DMS153 treated with DMSO at 0.1 percent for 48 hours (cell line): ENCODE measurements at regions not wholly inside any gene's neighbourhood (a gene's known extent, or its start where the extent isn't known, plus 50 kb on each side); places are given as distances from the start of the nearest gene placed in this dataset.

ENCODE experiments used
- DNase-seq: peaks from one replicate; lab custom pipeline; 2025; ENCODE audit not compliant: unreplicated experiment; lab: John Stamatoyannopoulos, UW

- no peak for DNase-seq
These were observed 65.2 kb downstream of the OTX2 start for GRCh38 chr14:56745097-56745496.

- DNase-seq, result no peak
These were observed 66.3 kb downstream of the OTX2 start for GRCh38 chr14:56744016-56744415.

GRCh38 chr14:56742391-56742878, 67.8 kb downstream of the OTX2 start:
- DNase-seq, result no peak

- DNase-seq, result no peak
These were observed 69.0 kb downstream of the OTX2 start for GRCh38 chr14:56741325-56741724.

GRCh38 chr14:56738020-56738419, 72.3 kb downstream of the OTX2 start:
- no peak for DNase-seq

GRCh38 chr14:56733396-56733795, 76.9 kb downstream of the OTX2 start:
- no peak for DNase-seq

- DNase-seq, result no peak
These were observed 79.1 kb downstream of the OTX2 start for GRCh38 chr14:56731187-56731586.

GRCh38 chr14:56730538-56731145, 79.6 kb downstream of the OTX2 start:
- no peak for DNase-seq

GRCh38 chr14:56724013-56724412, 86.3 kb downstream of the OTX2 start:
- peak; percentile 22 for DNase-seq

- DNase-seq, result no peak
These were observed 86.9 kb downstream of the OTX2 start for GRCh38 chr14:56723418-56723817.

- no peak for DNase-seq
These were observed 89.4 kb downstream of the OTX2 start for GRCh38 chr14:56720703-56721460.

GRCh38 chr14:56718312-56718711, 92.0 kb downstream of the OTX2 start:
- no peak for DNase-seq

GRCh38 chr14:56716705-56717104, 93.6 kb downstream of the OTX2 start:
- DNase-seq, result no peak

- no peak for DNase-seq
These were observed 94.3 kb downstream of the OTX2 start for GRCh38 chr14:56715938-56716337.

GRCh38 chr14:56709201-56709600, 101.1 kb downstream of the OTX2 start:
- DNase-seq, result no peak

GRCh38 chr14:56708704-56709103, 101.6 kb downstream of the OTX2 start:
- DNase-seq, result no peak

GRCh38 chr14:56703947-56704346, 106.3 kb downstream of the OTX2 start:
- no peak for DNase-seq

GRCh38 chr14:56702515-56702914, 107.8 kb downstream of the OTX2 start:
- DNase-seq, result no peak
